Testis (tissue), 2 donors: ENCODE measurements at regions not wholly inside any gene's neighbourhood (a gene's known extent, or its start where the extent isn't known, plus 50 kb on each side); places are given as distances from the start of the nearest gene placed in this dataset.

Experiments
- CTCF ChIP-seq, 3 experiments: fragments of 450-650 bp in 2 of 3; fragments of 200-600 bp in 1 of 3; sonication (generic) in 1 of 3; IDR thresholded peaks; one replicate each; pipeline ENCODE4 v1.5.1; 2016 to 2019; ENCODE audit warnings: antibody characterized with exemption in 3 of 3, mild to moderate bottlenecking in 2 of 3, moderate library complexity in 1 of 3
- POLR2A ChIP-seq: fragments of 450-650 bp; IDR thresholded peaks from one replicate; pipeline ENCODE4 v1.6.1; 2017; ENCODE audit warnings: antibody characterized with exemption, mild to moderate bottlenecking, moderate library complexity

- no peak for TF ChIP-seq CTCF (IDR thresholded peaks at IDR 0.05)
- no peak for TF ChIP-seq POLR2A
Measured at GRCh38 chr2:57429831-57430230, 616.8 kb upstream of the VRK2 start.
